ENCODE measurements at regions not wholly inside any gene's neighbourhood (a gene's known extent, or its start where the extent isn't known, plus 50 kb on each side); places are given as distances from the start of the nearest gene placed in this dataset.

DNA sequence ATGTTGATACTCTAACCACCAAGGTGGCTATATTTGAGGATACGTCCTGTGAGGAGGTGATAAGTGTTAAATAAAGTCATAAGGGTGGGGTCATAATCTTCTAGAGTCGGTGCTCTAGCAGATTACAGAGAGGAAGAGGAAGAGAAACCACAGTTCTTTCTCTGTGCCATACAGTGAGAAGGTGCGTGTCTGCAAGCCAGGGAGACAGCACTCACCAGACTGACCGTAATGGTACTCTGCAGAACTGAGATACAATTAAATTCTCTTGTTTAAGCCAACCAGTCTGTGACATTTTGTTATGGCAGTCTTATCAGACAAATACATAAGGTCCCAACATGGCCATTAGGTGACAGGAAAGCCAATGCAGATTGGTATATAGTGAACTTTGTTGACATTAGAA lies 480.9 kb upstream of the IGFBP7 start:
- intact Hi-C loops (cut with DNase I) = no loop called here
- no peaks in the 10 kb centered on the region for H3K9me3 ChIP-seq
- H3K36me3 ChIP-seq = no peaks in the 10 kb centered on the region
- TF ChIP-seq, protein P1, sequence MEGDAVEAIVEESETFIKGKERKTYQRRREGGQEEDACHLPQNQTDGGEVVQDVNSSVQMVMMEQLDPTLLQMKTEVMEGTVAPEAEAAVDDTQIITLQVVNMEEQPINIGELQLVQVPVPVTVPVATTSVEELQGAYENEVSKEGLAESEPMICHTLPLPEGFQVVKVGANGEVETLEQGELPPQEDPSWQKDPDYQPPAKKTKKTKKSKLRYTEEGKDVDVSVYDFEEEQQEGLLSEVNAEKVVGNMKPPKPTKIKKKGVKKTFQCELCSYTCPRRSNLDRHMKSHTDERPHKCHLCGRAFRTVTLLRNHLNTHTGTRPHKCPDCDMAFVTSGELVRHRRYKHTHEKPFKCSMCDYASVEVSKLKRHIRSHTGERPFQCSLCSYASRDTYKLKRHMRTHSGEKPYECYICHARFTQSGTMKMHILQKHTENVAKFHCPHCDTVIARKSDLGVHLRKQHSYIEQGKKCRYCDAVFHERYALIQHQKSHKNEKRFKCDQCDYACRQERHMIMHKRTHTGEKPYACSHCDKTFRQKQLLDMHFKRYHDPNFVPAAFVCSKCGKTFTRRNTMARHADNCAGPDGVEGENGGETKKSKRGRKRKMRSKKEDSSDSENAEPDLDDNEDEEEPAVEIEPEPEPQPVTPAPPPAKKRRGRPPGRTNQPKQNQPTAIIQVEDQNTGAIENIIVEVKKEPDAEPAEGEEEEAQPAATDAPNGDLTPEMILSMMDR (IDR thresholded peaks at IDR 0.05) = no peak
- ATAC-seq (no peak), DNase-seq (no peak), FAIRE-seq (no peak)
- no peak overlapping the region for H3K27ac ChIP-seq
- no peaks in the 10 kb centered on the region for H3K27me3 ChIP-seq
- H3K4me1 ChIP-seq = no peaks in the 10 kb centered on the region
- WGBS, 2 donors = 54 to 64% methylated on average over 4 of the region's 4 CpGs
- no peak overlapping the region for H3K4me3 ChIP-seq

- Histone ChIP-seq H3K9me3 (no peaks in the 10 kb centered on the region), H3K27me3 (no peaks in the 10 kb centered on the region), H3K4me3 (no peak overlapping the region), H3K4me1 (no peaks in the 10 kb centered on the region), H3K36me3 (no peaks in the 10 kb centered on the region), H3K27ac (no peak overlapping the region)
- ATAC-seq = no peak
- TF ChIP-seq, protein P1 (IDR thresholded peaks at IDR 0.05) = no peak
- no peak for FAIRE-seq
- DNase-seq = no peak
- intact Hi-C loops (cut with DNase I) = no loop called here
These were observed 478.4 kb upstream of the IGFBP7 start for GRCh38 chr4:57588557-57588956.

DNA sequence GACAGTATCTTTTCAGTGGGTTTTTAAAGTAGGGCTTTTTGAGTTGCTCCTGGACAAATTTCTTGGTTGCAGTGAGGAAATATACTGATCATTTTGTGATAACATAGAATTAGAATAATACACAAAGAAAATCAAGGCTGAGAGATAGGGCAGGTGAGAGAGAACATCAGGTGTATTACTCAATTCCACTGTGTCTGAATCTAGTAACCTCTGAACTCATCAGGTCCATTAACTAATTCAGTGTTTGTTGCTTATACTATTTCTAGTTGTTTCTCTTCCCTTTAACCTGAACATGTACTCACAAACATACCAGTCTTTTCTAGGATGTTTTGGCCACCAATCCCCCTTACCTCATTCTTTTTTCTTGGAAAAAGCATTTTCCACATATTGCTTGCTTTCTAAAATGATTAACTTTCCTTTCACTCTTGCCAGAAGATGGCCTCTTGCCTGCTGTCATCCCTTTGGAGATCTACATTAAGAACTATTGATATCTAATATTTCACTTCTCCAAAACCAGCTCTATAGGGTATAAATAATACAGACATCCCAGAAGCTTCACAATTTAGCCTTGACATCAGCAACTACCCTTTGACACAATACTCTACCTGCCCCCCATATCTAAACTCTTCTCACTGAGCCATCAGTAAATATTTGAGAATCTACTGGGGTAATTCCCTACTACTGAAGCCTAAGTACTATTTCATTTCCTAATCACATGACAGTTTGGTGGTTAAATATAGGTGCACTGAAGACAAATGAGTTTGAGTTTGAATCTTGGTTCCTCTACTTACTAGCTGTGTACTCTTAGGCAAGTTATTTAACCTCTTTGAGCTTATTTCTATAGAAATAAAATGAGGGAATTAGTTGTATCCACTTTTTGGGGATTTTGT lies 470.8 kb upstream of the IGFBP7 start:
- DNase-seq (no peak), FAIRE-seq (no peak), ATAC-seq (no peak)
- Histone ChIP-seq H3K4me1 (no peaks in the 10 kb centered on the region), H3K27ac (no peak overlapping the region), H3K9me3 (no peaks in the 10 kb centered on the region), H3K4me3 (no peak overlapping the region), H3K27me3 (no peaks in the 10 kb centered on the region), H3K36me3 (no peaks in the 10 kb centered on the region)
- TF ChIP-seq, protein P1 (IDR thresholded peaks at IDR 0.05) = no peak
- intact Hi-C loops (cut with DNase I) = no loop called here

DNA sequence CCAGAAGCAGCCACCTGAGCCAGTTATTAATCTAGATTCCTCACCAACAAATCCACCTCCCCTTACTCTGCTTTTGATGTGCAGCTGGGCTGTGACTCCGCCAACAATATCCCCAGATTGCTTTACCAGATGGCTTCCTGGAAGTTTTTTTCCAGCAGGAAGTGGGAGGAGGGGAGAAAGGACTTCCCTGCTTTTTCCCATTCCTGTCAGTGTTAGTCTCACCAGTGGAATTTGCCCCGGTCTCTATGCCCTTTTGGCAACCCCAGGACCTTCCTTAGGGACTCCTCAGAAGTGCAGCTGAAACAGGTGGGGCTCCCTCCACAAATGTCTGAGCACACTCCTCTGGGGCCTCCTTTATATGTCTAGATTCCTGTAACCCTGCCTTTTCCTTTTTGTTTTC lies 465.2 kb upstream of the IGFBP7 start:
- intact Hi-C loops (cut with DNase I) = no loop called here
- H3K27ac ChIP-seq = no peak overlapping the region
- TF ChIP-seq, protein P1 (IDR thresholded peaks at IDR 0.05) = no peak
- H3K36me3 ChIP-seq = no peaks in the 10 kb centered on the region
- no peaks in the 10 kb centered on the region for H3K9me3 ChIP-seq
- FAIRE-seq = no peak
- WGBS, 2 donors = 45 to 49% methylated on average over 2 of the region's 2 CpGs
- H3K4me1 ChIP-seq = no peaks in the 10 kb centered on the region
- no peak for DNase-seq
- H3K27me3 ChIP-seq = no peaks in the 10 kb centered on the region
- H3K4me3 ChIP-seq = no peak overlapping the region
- no peak for ATAC-seq

DNA sequence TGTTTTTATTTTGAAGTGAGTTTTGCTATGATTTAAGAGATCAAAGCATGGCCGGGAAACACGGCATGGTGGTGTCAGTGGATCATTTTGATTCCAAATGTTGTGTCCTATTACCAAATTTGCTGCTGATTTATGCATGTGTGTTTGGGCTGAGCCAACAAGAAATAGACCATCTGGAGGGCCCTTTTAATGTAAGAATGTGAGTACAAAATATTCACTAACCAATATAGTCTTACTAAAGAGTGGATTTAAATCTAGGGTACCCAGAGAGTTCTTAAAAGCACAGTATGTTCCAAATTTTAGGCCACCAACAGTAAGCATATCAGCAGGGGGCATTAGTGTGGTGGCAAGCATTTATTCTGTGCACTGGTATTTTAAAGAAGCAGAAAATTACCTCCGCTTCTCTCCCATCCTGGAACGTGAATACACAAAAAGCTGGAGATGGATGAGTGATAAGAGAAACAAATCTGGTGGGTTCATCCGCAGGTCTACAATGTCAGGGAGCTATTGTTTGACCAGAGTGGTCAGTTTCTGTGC lies 444.4 kb upstream of the IGFBP7 start:
- DNase-seq (no peak), FAIRE-seq (no peak), ATAC-seq (no peak)
- Histone ChIP-seq H3K27me3 (no peaks in the 10 kb centered on the region), H3K9me3 (no peaks in the 10 kb centered on the region), H3K36me3 (no peaks in the 10 kb centered on the region), H3K27ac (no peak overlapping the region), H3K4me1 (no peaks in the 10 kb centered on the region), H3K4me3 (no peak overlapping the region)
- 59 to 71% methylated on average over 5 of the region's 5 CpGs for WGBS, 2 donors
- intact Hi-C loops (cut with DNase I) = no loop called here
- TF ChIP-seq, protein P1 (IDR thresholded peaks at IDR 0.05) = no peak

Measured in pancreas (tissue), 10 donors.